IgD-negative memory B cell (primary cell): ENCODE measurements at regions not wholly inside any gene's neighbourhood (a gene's known extent, or its start where the extent isn't known, plus 50 kb on each side); places are given as distances from the start of the nearest gene placed in this dataset.

Experiments
- H3K27ac Mint-ChIP-seq, 3 donors: one replicate each; pipeline ENCODE4 v1.8.0; 2020 to 2022; ENCODE audit warnings: mild to moderate bottlenecking in 3 of 3, mixed read lengths in 3 of 3, moderate library complexity in 1 of 3
- H3K27me3 Mint-ChIP-seq: one replicate; pipeline ENCODE4 v1.8.0; 2021; ENCODE audit warnings: mixed read lengths
- H3K36me3 Mint-ChIP-seq: one replicate; pipeline ENCODE4 v1.8.0; 2020; ENCODE audit warnings: mild to moderate bottlenecking, mixed read lengths
- H3K4me1 Mint-ChIP-seq, 3 donors: one replicate each; pipeline ENCODE4 v1.8.0; 2020 to 2022; ENCODE audit warnings: mixed read lengths in 3 of 3, mild to moderate bottlenecking in 1 of 3
- H3K4me3 Mint-ChIP-seq, 4 donors: one replicate each; pipeline ENCODE4 v1.8.0; 2020 to 2022; ENCODE audit warnings: mild to moderate bottlenecking in 4 of 4, mixed read lengths in 4 of 4, moderate library complexity in 3 of 4
- H3K9me3 Mint-ChIP-seq, 3 donors: one replicate each; pipeline ENCODE4 v1.8.0; 2020 to 2021; ENCODE audit warnings: mixed read lengths in 3 of 3, mild to moderate bottlenecking in 1 of 3

DNA sequence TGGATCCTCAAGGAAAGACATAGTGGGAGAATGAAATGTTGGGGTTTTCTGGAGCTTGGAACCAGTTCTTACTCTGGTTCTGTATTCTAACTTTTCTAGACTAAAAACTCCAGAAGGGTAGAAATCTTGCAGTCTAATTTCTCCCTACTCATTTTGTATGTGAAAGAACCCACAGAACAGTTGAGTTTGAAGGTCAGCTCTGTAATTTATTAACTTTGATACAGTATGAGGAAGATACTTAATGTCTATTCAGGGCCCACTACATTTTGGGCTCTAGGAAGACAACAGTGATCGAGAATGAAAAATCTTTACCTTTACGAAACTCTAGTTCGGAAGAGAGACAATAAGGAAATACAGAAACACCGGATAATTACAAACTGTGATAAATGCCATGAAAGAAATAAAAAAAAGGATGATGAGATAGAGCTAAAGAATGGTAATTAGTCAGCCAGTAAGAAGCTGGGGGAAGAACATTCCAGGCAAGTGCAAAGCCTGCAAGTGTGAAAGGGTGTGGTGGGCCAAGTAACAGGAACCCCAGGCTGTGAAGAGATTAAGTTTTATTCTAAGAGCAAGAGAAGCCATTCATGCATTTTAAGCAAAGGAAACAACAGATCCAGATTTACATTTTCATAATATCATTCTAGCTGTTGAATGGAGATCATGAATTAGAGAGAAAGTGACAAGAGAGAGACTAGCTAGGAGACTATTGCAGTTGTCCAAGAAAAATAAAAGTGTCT lies 159.9 kb upstream of the HMCN1 start:
- Mint-ChIP-seq H3K9me3 (peaks cover 2 to 14% (median 13%) of the 10 kb centered on the region in 3 donors), H3K36me3 (peaks cover 2% of the 10 kb centered on the region), H3K4me3 (peak overlapping the region in 1 of 4 donors; percentile 10), H3K27ac (no peak overlapping the region), H3K4me1 (peaks cover 0 to 18% (median 15%) of the 10 kb centered on the region in 3 donors), H3K27me3 (no peaks in the 10 kb centered on the region)

DNA sequence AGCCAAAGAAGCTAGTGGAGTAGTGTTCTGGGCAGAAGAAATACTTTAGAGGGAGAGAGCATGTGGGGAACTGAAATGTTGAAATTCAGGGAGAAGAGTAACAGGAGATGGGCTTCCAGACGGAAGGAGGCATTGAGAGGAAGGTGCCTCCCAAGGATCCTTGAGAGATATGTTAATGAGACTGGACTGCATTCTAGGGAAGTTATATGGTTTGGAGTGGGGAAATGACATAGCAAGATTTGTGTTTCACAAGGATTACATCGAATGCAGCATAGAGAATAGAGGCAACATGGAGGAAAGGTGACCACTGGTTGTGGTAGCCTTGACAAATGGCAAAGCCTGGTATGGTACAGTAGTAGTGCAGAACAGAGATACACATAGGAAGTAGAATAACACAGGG lies 160.5 kb upstream of the HMCN1 start:
- H3K9me3 Mint-ChIP-seq, result peaks cover 2 to 7% (median 7%) of the 10 kb centered on the region in 3 donors
- no peaks in the 10 kb centered on the region for H3K27me3 Mint-ChIP-seq
- no peak overlapping the region for H3K27ac Mint-ChIP-seq
- peaks cover 0 to 22% (median 18%) of the 10 kb centered on the region in 3 donors for H3K4me1 Mint-ChIP-seq
- peaks cover 2% of the 10 kb centered on the region for H3K36me3 Mint-ChIP-seq
- H3K4me3 Mint-ChIP-seq, result peak overlapping the region in 1 of 4 donors; percentile 34

DNA sequence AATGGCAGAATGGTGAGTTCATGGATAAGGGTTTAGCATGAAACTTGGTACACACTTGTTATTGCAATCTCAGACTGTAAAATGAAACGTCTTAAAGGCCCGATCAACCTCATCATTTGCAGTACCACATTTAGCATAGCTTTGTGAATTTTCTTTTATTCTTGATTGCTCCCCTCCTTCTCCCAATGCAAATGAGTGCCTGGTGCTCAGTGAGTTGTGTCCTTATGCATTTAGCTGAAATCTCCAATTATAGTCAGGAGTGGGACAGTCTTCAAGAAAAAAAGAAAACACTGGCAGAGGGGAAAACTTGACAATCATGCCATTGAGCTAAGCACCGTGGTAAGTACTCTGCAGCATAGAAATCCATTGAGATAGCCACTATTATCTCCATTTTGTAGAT lies 161.0 kb upstream of the HMCN1 start:
- Mint-ChIP-seq H3K9me3 (peaks cover 2 to 5% (median 4%) of the 10 kb centered on the region in 3 donors), H3K27ac (no peak overlapping the region), H3K27me3 (no peaks in the 10 kb centered on the region), H3K4me3 (no peak overlapping the region), H3K36me3 (peaks cover 2% of the 10 kb centered on the region), H3K4me1 (peaks cover 4 to 24% (median 23%) of the 10 kb centered on the region in 3 donors)

DNA sequence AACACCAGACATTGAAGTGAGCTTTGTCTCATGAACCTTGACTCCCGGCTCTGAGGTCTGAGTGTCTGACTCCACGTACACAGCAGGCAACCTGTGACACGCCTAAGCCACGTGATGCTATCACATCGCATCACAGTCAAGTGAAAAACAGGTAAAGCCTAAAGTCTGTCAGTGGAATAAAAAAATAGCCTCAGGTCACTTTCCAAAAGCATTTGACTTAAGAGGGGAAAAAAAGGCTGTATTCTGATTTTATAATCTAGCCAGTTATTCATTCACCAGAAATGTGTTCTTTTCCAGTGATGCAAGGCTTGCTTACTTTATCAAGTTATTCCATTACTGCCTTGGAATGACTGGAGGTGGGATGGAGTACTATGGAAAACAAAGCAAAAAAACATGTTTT lies 163.2 kb upstream of the HMCN1 start:
- Mint-ChIP-seq H3K27ac (no peak overlapping the region), H3K27me3 (no peaks in the 10 kb centered on the region), H3K9me3 (no peaks in the 10 kb centered on the region), H3K4me1 (peaks cover 22 to 39% (median 38%) of the 10 kb centered on the region in 3 donors), H3K4me3 (no peak overlapping the region), H3K36me3 (peaks cover 4% of the 10 kb centered on the region)

DNA sequence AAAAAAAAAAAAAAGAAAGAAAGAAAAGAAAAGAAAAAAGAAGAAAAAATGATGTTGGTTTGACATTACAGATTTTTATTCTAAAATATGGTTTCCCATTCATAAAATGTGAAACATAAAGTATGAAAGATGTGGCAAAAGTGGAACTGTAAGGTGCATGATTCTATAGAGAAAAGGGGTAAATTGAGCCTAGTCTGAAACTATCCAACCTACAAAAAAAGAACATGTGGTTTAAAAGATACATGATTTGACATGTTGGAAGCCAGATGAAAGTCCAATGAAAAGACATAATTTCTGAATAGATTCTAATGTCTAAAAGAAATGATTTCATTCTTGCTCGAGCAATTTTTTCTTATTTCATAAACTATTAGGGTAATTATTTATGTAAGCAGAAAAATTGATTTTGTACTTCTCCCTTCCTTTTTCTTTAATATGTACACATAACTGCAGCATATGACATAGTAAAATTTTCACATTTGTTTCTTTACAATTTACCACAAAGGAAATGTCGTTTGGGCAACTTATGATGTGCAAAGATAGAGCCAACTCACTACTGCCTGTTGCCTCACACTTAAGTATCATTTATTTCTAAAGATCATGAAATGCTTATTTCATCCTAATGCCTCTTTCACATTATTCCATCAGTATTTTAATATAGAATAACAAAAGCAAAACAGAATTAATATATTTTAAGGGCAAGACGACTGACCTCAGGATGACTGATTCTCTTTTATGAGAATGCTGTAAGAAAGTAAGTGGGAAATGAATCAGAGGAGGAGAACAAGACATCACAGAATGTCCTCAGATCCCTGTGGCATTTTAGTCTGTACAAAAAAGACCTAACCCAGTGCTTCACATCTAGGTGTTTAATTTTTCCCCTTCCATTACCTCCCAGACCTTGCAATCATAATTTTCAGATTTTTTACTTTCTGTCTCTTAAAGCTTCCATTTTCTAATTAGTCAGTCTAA lies 165.8 kb upstream of the HMCN1 start:
- Mint-ChIP-seq H3K36me3 (peaks cover 4% of the 10 kb centered on the region), H3K27me3 (no peaks in the 10 kb centered on the region), H3K4me1 (peaks cover 22 to 31% (median 31%) of the 10 kb centered on the region in 3 donors), H3K27ac (peak overlapping the region; percentile 69 to 98 (median 95)), H3K9me3 (no peaks in the 10 kb centered on the region), H3K4me3 (peak overlapping the region in 1 of 4 donors; percentile 28)

DNA sequence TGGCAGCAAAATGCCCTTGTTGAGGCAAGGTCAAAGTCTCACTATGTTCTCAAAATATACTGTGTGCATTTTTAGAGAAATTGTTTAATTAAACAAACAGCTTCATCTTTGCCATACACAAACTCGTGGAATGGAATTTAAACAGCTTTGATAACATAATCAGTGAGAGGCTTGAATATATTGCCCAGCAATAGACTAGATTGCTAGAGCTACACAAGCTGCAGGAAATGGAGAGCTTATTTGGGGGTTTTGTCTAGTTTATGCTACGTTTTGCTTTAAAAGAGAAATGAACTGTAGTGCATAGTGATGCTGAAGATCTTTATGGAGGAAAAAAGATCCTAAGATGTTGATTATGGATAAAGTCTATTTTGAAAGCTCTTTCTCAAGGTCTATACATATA lies 166.8 kb upstream of the HMCN1 start:
- Mint-ChIP-seq H3K36me3 (peaks cover 4% of the 10 kb centered on the region), H3K9me3 (no peaks in the 10 kb centered on the region), H3K4me1 (peaks cover 22 to 27% (median 25%) of the 10 kb centered on the region in 3 donors), H3K27ac (peak overlapping the region; percentile 90 to 98 (median 95)), H3K4me3 (peak overlapping the region; percentile 49 to 72 (median 60)), H3K27me3 (no peaks in the 10 kb centered on the region)

DNA sequence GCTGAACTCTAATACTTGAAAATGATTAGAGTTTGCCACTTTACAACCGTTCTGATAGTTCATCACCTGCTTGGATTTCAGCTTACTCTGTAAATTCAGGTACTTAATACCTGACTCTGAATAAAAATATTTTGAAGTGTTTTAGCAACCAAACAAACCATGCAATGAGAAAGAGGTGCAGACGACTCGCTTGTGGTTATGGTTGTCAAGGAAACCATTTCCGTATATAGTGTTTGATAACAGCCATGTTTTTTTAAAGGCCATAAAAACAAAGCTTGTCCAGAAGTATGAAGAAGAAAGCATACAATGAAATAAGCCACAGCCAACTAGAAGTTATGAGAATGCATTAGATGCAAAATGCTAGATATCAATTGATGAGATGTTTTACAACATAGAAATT lies 167.2 kb upstream of the HMCN1 start:
- peaks cover 22 to 27% (median 25%) of the 10 kb centered on the region in 3 donors for H3K4me1 Mint-ChIP-seq
- H3K4me3 Mint-ChIP-seq, result peak overlapping the region; percentile 49 to 72 (median 60)
- H3K36me3 Mint-ChIP-seq, result peaks cover 4% of the 10 kb centered on the region
- H3K27ac Mint-ChIP-seq, result peak overlapping the region; percentile 90 to 98 (median 95)
- H3K27me3 Mint-ChIP-seq, result no peaks in the 10 kb centered on the region
- H3K9me3 Mint-ChIP-seq, result no peaks in the 10 kb centered on the region

DNA sequence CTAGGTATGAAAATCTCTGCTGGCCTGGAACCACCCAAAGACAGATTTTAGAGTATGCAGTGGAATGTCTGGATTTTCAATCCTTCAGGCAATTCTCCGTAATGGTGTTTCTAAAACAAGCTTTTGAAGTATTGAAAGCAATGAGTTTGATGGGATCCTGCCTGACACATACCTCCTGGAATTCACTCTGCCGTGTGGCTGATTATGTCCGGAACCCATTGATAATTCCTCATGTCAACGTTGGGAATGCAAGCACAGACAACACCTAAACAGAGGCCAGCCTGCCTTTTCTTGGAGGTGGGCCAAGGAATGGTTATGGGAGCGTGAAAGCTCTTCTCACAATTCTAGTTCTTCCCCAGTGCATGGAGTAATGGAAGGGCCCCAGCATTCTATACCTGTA lies 168.9 kb upstream of the HMCN1 start:
- Mint-ChIP-seq H3K4me3 (peak overlapping the region in 1 of 4 donors; percentile 39), H3K27ac (peak overlapping the region in 2 of 3 donors; percentile 6 to 98), H3K4me1 (peaks cover 39 to 41% (median 41%) of the 10 kb centered on the region in 3 donors), H3K27me3 (no peaks in the 10 kb centered on the region), H3K9me3 (no peaks in the 10 kb centered on the region), H3K36me3 (peaks cover 2% of the 10 kb centered on the region)

DNA sequence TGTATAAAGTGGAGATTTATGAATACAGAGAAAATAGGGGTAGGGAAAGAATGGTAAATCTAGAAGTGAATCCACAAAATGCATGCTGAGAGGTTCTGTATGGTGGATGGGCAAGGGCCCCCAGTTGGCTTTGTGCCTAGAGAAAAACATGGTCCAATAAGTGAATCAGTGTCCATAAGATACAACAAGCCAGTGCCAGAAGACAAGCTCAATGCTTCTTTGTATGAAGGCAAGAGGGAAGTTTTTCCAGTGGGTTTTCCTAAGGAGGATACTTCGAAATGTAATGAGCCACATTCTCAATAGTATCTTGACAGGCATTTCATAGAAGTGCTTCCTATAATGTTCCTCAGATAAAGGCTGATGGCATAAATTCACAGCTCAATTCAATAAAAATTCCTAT lies 169.4 kb upstream of the HMCN1 start:
- H3K27ac Mint-ChIP-seq, result peak overlapping the region in 2 of 3 donors; percentile 6 to 98
- peaks cover 44 to 46% (median 45%) of the 10 kb centered on the region in 3 donors for H3K4me1 Mint-ChIP-seq
- no peaks in the 10 kb centered on the region for H3K9me3 Mint-ChIP-seq
- H3K4me3 Mint-ChIP-seq, result no peak overlapping the region
- no peaks in the 10 kb centered on the region for H3K27me3 Mint-ChIP-seq
- H3K36me3 Mint-ChIP-seq, result peaks cover 2% of the 10 kb centered on the region

DNA sequence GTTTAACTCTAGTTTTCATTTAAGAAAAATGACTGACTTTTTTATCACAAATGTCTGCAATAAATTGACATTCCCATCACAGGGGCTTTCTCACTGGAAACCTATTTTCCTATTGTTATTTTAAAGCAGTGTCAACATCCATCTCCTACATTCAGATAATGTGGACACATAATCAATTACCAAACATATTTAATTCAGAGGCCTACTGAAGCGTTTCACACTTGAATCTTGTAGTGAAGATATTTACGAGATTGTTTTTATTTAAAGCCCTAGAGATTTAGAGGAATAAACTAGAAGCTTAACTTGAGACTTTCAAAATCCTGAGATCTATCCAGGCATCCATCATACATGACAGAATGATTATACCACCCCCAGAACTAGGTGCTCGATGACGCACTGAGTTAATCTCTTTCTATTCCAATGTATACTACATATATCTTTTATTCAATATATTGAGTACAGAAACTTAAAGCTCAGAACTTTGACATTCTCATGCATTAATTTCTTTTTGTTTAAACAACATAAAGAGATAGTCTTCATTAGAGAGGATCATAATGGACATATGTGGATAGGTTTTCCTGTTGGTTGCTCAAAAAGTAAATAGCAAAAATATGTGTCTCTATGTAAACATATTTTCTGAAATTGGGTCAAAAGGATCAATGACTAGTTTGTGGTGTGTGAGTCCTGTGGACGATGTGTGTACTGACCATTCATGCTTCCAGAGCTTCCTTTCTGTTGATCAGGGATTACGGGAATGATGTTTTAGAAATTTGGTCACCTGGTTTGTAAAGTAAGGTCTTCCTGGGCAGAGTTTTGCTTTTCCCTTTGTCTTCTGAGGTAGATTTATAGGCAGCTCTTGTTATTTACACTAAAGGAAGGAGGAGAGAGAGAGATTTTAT lies 171.5 kb upstream of the HMCN1 start:
- no peaks in the 10 kb centered on the region for H3K27me3 Mint-ChIP-seq
- H3K36me3 Mint-ChIP-seq, result peaks cover 2% of the 10 kb centered on the region
- H3K9me3 Mint-ChIP-seq, result no peaks in the 10 kb centered on the region
- no peak overlapping the region for H3K4me3 Mint-ChIP-seq
- no peak overlapping the region for H3K27ac Mint-ChIP-seq
- H3K4me1 Mint-ChIP-seq, result peaks cover 39 to 43% (median 42%) of the 10 kb centered on the region in 3 donors

DNA sequence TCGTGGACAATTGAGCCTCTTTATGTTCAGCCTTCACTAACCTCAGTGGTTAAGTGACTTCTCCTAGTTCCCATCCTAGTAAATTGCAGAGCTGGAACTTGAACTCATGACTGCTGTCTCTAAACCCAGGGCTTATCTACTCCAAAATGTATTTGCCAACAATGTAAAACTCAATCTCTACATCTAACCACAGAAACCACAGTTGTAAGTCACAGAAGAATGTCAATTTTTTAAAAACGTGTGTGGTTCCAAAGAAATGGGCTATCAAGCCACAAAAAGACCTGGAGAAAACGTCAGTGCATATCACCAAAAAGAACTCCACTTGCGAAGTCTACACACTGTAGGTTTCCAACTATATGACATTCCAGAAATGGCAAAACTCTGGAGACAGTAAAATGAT lies 172.6 kb upstream of the HMCN1 start:
- no peak overlapping the region for H3K4me3 Mint-ChIP-seq
- H3K9me3 Mint-ChIP-seq, result no peaks in the 10 kb centered on the region
- peaks cover 2% of the 10 kb centered on the region for H3K36me3 Mint-ChIP-seq
- H3K27me3 Mint-ChIP-seq, result no peaks in the 10 kb centered on the region
- H3K27ac Mint-ChIP-seq, result peak overlapping the region in 1 of 3 donors; percentile 68
- H3K4me1 Mint-ChIP-seq, result peaks cover 29 to 33% (median 31%) of the 10 kb centered on the region in 3 donors

DNA sequence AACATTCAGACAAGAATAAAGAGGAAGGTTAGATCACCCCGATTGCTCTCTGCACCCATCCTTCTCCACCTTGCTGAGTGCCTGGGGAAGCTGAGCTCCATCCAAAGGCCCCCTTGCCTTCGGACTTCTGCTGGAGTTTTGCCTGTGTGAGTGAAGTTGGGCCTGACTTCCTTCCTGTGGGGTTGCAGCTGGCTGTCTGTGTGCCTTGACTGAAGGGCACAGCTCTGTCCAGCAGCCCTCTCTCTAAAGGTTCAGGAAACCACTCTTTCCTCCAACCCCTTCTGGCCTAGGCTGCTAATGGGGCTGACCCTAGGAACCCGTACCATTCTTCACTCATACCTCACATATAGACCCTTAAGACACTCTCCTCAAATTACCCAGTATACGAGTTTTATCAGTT lies 173.4 kb upstream of the HMCN1 start:
- Mint-ChIP-seq H3K36me3 (no peaks in the 10 kb centered on the region), H3K4me1 (peaks cover 23 to 28% (median 26%) of the 10 kb centered on the region in 3 donors), H3K27me3 (no peaks in the 10 kb centered on the region), H3K9me3 (no peaks in the 10 kb centered on the region), H3K27ac (peak overlapping the region in 2 of 3 donors; percentile 62 to 83), H3K4me3 (peak overlapping the region in 2 of 4 donors; percentile 65 to 70)

DNA sequence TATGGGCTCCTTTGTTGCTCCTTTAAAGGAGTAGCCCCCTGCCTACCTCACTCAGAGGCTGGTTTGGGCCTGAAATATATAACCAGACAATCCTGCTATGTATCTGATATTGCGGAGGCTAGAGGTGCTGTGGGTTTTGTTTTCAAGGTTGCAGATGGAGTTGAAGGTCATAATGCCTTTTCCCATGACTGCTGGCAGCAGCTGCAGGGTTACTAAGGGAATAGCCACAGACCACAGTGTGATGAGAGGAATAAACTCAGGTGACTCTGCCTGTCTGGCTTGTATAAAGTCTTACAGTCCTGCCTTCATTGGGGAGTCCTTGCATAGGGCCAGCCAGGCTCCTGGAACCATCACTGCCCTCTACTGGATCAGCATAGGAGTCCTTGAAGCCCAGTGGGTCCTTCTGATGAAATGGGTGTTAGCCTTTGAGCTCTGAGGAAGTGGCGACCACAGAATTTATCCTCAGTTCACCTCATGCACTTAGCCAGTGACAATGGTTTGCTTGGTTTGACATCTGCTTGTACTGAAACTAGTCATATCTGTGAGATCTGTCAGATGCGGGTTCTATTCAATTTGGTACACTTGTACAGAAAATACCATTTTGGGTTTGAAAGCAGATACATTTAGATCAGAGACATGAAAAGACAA lies 174.4 kb upstream of the HMCN1 start:
- Mint-ChIP-seq H3K4me1 (peaks cover 23 to 26% (median 25%) of the 10 kb centered on the region in 3 donors), H3K4me3 (peak overlapping the region in 1 of 4 donors; percentile 14)

DNA sequence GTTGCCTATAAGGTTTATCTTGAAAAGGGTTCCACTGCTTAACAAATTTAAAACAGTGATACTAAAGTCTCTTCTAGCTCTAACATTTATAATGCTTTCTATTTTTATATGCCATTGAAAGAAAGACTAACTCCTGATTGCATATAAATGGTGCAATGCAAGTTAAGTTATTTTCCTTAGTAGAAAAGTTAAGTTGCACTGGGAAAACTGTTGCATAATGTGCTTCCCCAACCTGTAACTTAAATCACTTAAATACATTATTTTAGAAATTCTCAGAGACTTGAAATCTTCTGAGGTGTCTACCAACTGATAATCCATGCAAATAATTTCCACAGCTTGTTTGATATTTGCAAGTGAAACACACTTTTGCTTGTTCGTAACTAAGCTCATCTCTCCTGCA lies 175.0 kb upstream of the HMCN1 start:
- no peak overlapping the region for H3K4me3 Mint-ChIP-seq
- H3K27me3 Mint-ChIP-seq, result no peaks in the 10 kb centered on the region
- H3K4me1 Mint-ChIP-seq, result peaks cover 23 to 26% (median 25%) of the 10 kb centered on the region in 3 donors
- no peak overlapping the region for H3K27ac Mint-ChIP-seq
- no peaks in the 10 kb centered on the region for H3K36me3 Mint-ChIP-seq
- peaks cover 0 to 4% (median 0%) of the 10 kb centered on the region in 3 donors for H3K9me3 Mint-ChIP-seq

More for the DNA sequence above, 174.4 kb upstream of the HMCN1 start:
- H3K27ac Mint-ChIP-seq, result peak overlapping the region; percentile 2 to 62 (median 34)
- no peaks in the 10 kb centered on the region for H3K27me3 Mint-ChIP-seq
- H3K9me3 Mint-ChIP-seq, result no peaks in the 10 kb centered on the region
- no peaks in the 10 kb centered on the region for H3K36me3 Mint-ChIP-seq
